Fibroblast of pulmonary artery (primary cell): ENCODE measurements at regions not wholly inside any gene's neighbourhood (a gene's known extent, or its start where the extent isn't known, plus 50 kb on each side); places are given as distances from the start of the nearest gene placed in this dataset.

Source experiments
- DNase-seq: peaks from one replicate; pipeline ENCODE4 v3.0.0-alpha.2; 2010; ENCODE audit warnings: low read depth
- H3K4me3 ChIP-seq: replicated peaks from 2 replicates; pipeline ENCODE4 v1.5.1; 2011; ENCODE audit warnings: low read depth, mild to moderate bottlenecking, control low read depth, low read length, moderate library complexity
- CTCF ChIP-seq: IDR thresholded peaks from 2 replicates; pipeline ENCODE4 v1.5.1; 2011; ENCODE audit warnings: mild to moderate bottlenecking, control low read depth, low read length, inconsistent platforms; ENCODE audit errors: missing control alignments

GRCh38 chr6:40720375-40720748 is 133.2 kb upstream of the LRFN2 start:
- no peak for TF ChIP-seq CTCF
- no peak overlapping the region for H3K4me3 ChIP-seq
- no peak for DNase-seq

- no peak for TF ChIP-seq CTCF
- peak; percentile 39 for DNase-seq
- H3K4me3 ChIP-seq = no peak overlapping the region
Observed at GRCh38 chr6:40719671-40720374, 132.7 kb upstream of the LRFN2 start.

GRCh38 chr6:40718401-40718800 is 131.2 kb upstream of the LRFN2 start:
- TF ChIP-seq CTCF = no peak
- DNase-seq = no peak
- H3K4me3 ChIP-seq = no peak overlapping the region

GRCh38 chr6:40717411-40718057 is 130.4 kb upstream of the LRFN2 start:
- H3K4me3 ChIP-seq = no peak overlapping the region
- TF ChIP-seq CTCF = no peak
- DNase-seq = no peak

- TF ChIP-seq CTCF = no peak
- no peak for DNase-seq
- no peak overlapping the region for H3K4me3 ChIP-seq
Observed at GRCh38 chr6:40715570-40716403, 128.6 kb upstream of the LRFN2 start.

- no peak for DNase-seq
- H3K4me3 ChIP-seq = no peak overlapping the region
- no peak for TF ChIP-seq CTCF
Observed at GRCh38 chr6:40714576-40715564, 127.7 kb upstream of the LRFN2 start.
